Transverse colon (tissue), 4 donors: ENCODE measurements at regions not wholly inside any gene's neighbourhood (a gene's known extent, or its start where the extent isn't known, plus 50 kb on each side); places are given as distances from the start of the nearest gene placed in this dataset.

Experiments used
- DNase-seq: peaks from one replicate; pipeline ENCODE4 v3.0.0-alpha.2; 2019
- H3K27ac ChIP-seq, 4 donors: fragments of 200-600 bp; sonication (generic); 2 replicates each; pipeline ENCODE4 v1.5.1; 2016 to 2018; ENCODE audit warnings: inconsistent platforms in 4 of 4
- H3K27me3 ChIP-seq: fragments of 200-600 bp; sonication (generic); 2 replicates; pipeline ENCODE4 v1.5.1; 2017; ENCODE audit warnings: inconsistent platforms
- H3K36me3 ChIP-seq, 4 donors: fragments of 200-600 bp; sonication (generic); 2 replicates each; pipeline ENCODE4 v1.5.1; 2017 to 2019; ENCODE audit warnings: inconsistent platforms in 4 of 4
- H3K4me1 ChIP-seq, 4 donors: fragments of 200-600 bp; sonication (generic); 2 replicates each; pipeline ENCODE4 v1.5.1; 2017 to 2020; ENCODE audit warnings: inconsistent platforms in 4 of 4
- H3K4me3 ChIP-seq, 4 donors: fragments of 200-600 bp; sonication (generic); 1 replicate in 1 of 4; 2 replicates in 3 of 4; pipeline versions ENCODE4 v1.5.1 to v1.6.1; 2017 to 2019; ENCODE audit warnings: inconsistent platforms in 4 of 4
- H3K9me3 ChIP-seq, 2 donors: fragments of 200-600 bp; sonication (generic); 2 replicates each; pipeline ENCODE4 v1.5.1; 2017 to 2019; ENCODE audit warnings: inconsistent platforms in 2 of 2
- EP300 ChIP-seq: sonication (generic); formaldehyde crosslinking; IDR thresholded peaks from one replicate; pipeline ENCODE4 v1.6.1; 2017; ENCODE audit warnings: antibody characterized with exemption, low read depth
- POLR2A ChIP-seq: fragments of 450-650 bp; IDR thresholded peaks from one replicate; pipeline ENCODE4 v1.6.1; 2016; ENCODE audit warnings: antibody characterized with exemption, mild to moderate bottlenecking, moderate library complexity
- POLR2AphosphoS5 ChIP-seq, 3 donors: sonication (generic); formaldehyde crosslinking; IDR thresholded peaks; one replicate each; pipeline ENCODE4 v1.6.1; 2016; ENCODE audit warnings: antibody characterized with exemption in 3 of 3
- WGBS, 2 donors: methylation state at CpG; one replicate each; pipeline ENCODE4 v1.1.5; 2018; ENCODE audit warnings: low coverage in 1 of 2; 5-methylcytosine and 5-hydroxymethylcytosine counted together
- in situ Hi-C, 4 donors: fragments of 200-750 bp; cut with MboI; loops; one replicate each; pipeline versions ENCODE4 v1.15.0 to v1.15.1; 2017; ENCODE audit warnings: low sequenced_read_pairs in 3 of 4, low pct_ligation_motif_present in 1 of 4, low pct_unique_long_range_greater_than_20kb in 1 of 4
- intact Hi-C: fragments of 100-400 bp; cut with DNase I; formaldehyde crosslinking; loops from one replicate; pipeline ENCODE4 v1.15.1; 2023; ENCODE audit warnings: low total_unique reads
- TF ChIP-seq, protein P1 (sequence below), 5 experiments: fragments of 200-600 bp in 3 of 5; fragments of 450-650 bp in 2 of 5; sonication (generic) in 3 of 5; IDR thresholded peaks; 1 replicate in 2 of 5; 2 replicates in 3 of 5; pipeline ENCODE4 v1.5.1; 2016 to 2017; ENCODE audit warnings: antibody characterized with exemption in 5 of 5, inconsistent platforms in 3 of 5, mild to moderate bottlenecking in 2 of 5, moderate library complexity in 1 of 5

GRCh38 chr2:144049137-144049536 is 470.8 kb downstream of the ZEB2 start:
- intact Hi-C loops (no loop called here), in situ Hi-C loops (no loop called here)
- no peak for DNase-seq
- WGBS, 2 donors, result 67 to 79% methylated on average over 3 of the region's 3 CpGs
- no peak overlapping the region for H3K27ac ChIP-seq
- TF ChIP-seq POLR2A, result no peak
- H3K4me3 ChIP-seq, result no peak overlapping the region
- no peaks in the 10 kb centered on the region for H3K4me1 ChIP-seq
- no peaks in the 10 kb centered on the region for H3K27me3 ChIP-seq
- no peaks in the 10 kb centered on the region for H3K9me3 ChIP-seq
- H3K36me3 ChIP-seq, result no peaks in the 10 kb centered on the region

- no peak overlapping the region for H3K4me3 ChIP-seq
- no peak overlapping the region for H3K27ac ChIP-seq
- no peaks in the 10 kb centered on the region for H3K9me3 ChIP-seq
- no peaks in the 10 kb centered on the region for H3K36me3 ChIP-seq
- no peaks in the 10 kb centered on the region for H3K27me3 ChIP-seq
- H3K4me1 ChIP-seq, result no peaks in the 10 kb centered on the region
- intact Hi-C loops, result no loop called here
- no peak for DNase-seq
- 96 to 97% methylated on average over 3 to 4 of the region's 4 CpGs for WGBS, 2 donors
- in situ Hi-C loops, result no loop called here
- TF ChIP-seq POLR2AphosphoS5 (IDR thresholded peaks at IDR 0.05) (no peak), POLR2A (no peak), EP300 (no peak)
- TF ChIP-seq, protein P1, sequence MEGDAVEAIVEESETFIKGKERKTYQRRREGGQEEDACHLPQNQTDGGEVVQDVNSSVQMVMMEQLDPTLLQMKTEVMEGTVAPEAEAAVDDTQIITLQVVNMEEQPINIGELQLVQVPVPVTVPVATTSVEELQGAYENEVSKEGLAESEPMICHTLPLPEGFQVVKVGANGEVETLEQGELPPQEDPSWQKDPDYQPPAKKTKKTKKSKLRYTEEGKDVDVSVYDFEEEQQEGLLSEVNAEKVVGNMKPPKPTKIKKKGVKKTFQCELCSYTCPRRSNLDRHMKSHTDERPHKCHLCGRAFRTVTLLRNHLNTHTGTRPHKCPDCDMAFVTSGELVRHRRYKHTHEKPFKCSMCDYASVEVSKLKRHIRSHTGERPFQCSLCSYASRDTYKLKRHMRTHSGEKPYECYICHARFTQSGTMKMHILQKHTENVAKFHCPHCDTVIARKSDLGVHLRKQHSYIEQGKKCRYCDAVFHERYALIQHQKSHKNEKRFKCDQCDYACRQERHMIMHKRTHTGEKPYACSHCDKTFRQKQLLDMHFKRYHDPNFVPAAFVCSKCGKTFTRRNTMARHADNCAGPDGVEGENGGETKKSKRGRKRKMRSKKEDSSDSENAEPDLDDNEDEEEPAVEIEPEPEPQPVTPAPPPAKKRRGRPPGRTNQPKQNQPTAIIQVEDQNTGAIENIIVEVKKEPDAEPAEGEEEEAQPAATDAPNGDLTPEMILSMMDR (IDR thresholded peaks at IDR 0.05), result no peak
Measured at GRCh38 chr2:144048631-144049060, 471.3 kb downstream of the ZEB2 start.

DNA sequence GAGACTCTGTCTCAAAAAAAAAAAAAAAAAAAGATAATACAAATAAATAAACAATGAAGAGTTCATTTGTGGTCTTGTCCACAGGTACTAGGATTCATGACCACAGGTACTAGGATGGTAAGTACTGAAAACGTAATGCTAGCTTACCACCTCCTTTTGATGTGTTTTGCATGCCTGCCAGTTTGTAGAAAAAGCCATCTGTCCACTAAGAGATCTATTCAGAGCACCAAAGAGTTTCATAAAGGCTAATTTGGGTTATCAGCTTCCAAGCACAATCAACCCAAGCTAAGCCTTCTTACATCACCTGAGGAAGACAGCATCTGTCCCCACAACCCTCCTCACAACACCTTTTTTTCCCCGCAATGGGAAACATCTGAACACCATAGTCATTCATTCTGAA is 477.2 kb downstream of the ZEB2 start:
- Histone ChIP-seq H3K9me3 (no peaks in the 10 kb centered on the region), H3K36me3 (no peaks in the 10 kb centered on the region), H3K27ac (no peak overlapping the region), H3K27me3 (no peaks in the 10 kb centered on the region), H3K4me1 (no peaks in the 10 kb centered on the region), H3K4me3 (no peak overlapping the region)
- no peak for DNase-seq
- in situ Hi-C loops (no loop called here), intact Hi-C loops (no loop called here)
- TF ChIP-seq, protein P1 (IDR thresholded peaks at IDR 0.05), result no peak
- TF ChIP-seq EP300 (no peak), POLR2AphosphoS5 (IDR thresholded peaks at IDR 0.05) (no peak)
- 83 to 92% methylated on average over 2 of the region's 2 CpGs for WGBS, 2 donors

GRCh38 chr2:144041612-144042011 is 478.3 kb downstream of the ZEB2 start:
- WGBS, 2 donors, result 98 to 100% methylated on average over 1 of the region's 1 CpG
- Histone ChIP-seq H3K4me3 (no peak overlapping the region), H3K4me1 (no peaks in the 10 kb centered on the region), H3K36me3 (no peaks in the 10 kb centered on the region), H3K27me3 (no peaks in the 10 kb centered on the region), H3K9me3 (no peaks in the 10 kb centered on the region), H3K27ac (no peak overlapping the region)
- no peak for TF ChIP-seq POLR2A
- no peak for TF ChIP-seq POLR2AphosphoS5 (IDR thresholded peaks at IDR 0.05)
- TF ChIP-seq, protein P1 (IDR thresholded peaks at IDR 0.05), result no peak
- TF ChIP-seq EP300, result no peak
- DNase-seq, result no peak
- in situ Hi-C loops, result no loop called here
- intact Hi-C loops, result no loop called here

DNA sequence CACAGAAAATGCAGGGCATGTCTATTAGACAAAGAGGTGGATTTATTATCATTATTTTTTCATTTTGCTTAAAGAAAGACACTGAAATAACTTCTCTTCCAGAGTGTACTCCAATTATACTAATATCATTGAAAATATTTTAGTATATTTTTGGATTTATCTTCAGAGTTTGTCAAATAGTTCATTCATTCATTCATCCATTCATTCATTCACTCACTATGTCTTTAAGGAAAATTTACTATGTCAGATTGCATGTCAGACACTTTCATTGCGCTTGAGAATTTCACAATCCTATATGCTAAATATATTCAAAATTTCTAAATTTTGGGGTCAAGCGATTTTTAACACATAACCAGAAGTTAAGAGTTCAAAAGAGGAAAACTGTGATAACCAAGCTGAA is 479.1 kb downstream of the ZEB2 start:
- Histone ChIP-seq H3K4me3 (no peak overlapping the region), H3K4me1 (no peaks in the 10 kb centered on the region), H3K27ac (no peak overlapping the region), H3K27me3 (no peaks in the 10 kb centered on the region), H3K36me3 (no peaks in the 10 kb centered on the region), H3K9me3 (no peaks in the 10 kb centered on the region)
- intact Hi-C loops (no loop called here), in situ Hi-C loops (no loop called here)
- 99 to 100% methylated on average over 2 of the region's 2 CpGs for WGBS, 2 donors
- TF ChIP-seq EP300 (no peak), POLR2AphosphoS5 (IDR thresholded peaks at IDR 0.05) (no peak), POLR2A (no peak)
- TF ChIP-seq, protein P1 (IDR thresholded peaks at IDR 0.05), result no peak
- DNase-seq, result no peak
